Frontal cortex (tissue), 3 donors: ENCODE measurements at regions not wholly inside any gene's neighbourhood (a gene's known extent, or its start where the extent isn't known, plus 50 kb on each side); places are given as distances from the start of the nearest gene placed in this dataset.
"Not testable (repeated sequence)": the region's sequence is repeated elsewhere in the genome, so short reads cannot be mapped to it uniquely, and the experiment has no call there.

Experiments
- DNase-seq, 2 donors: peaks; one replicate each; pipeline ENCODE4 v3.0.0; 2012; ENCODE audit warnings: low spot score in 2 of 2
- FAIRE-seq: peaks from 2 replicates; lab custom pipeline; 2012; peaks lifted over from hg19 to GRCh38; lab: Jason Lieb, UNC
- donor health status: control.
- donor health status: control.
- donor health status: control.

GRCh38 chr12:91723191-91723590, 422.5 kb downstream of the BTG1 start:
- DNase-seq (no peak), FAIRE-seq (no peak)

- FAIRE-seq (no peak), DNase-seq (no peak)
Measured at GRCh38 chr12:91722072-91722471, 423.6 kb downstream of the BTG1 start.

- FAIRE-seq (no peak), DNase-seq (no peak)
Measured at GRCh38 chr12:91721023-91721422, 424.6 kb downstream of the BTG1 start.

GRCh38 chr12:91718326-91718725, 427.3 kb downstream of the BTG1 start:
- no peak for DNase-seq
- FAIRE-seq, result no peak

- DNase-seq (no peak), FAIRE-seq (no peak)
Measured at GRCh38 chr12:91717804-91718203, 427.8 kb downstream of the BTG1 start.

- not testable (repeated sequence) for FAIRE-seq
Measured at GRCh38 chr12:91711925-91712324, 433.7 kb downstream of the BTG1 start.

GRCh38 chr12:91706466-91706865, 439.2 kb downstream of the BTG1 start:
- FAIRE-seq, result no peak
- DNase-seq, result no peak

More at GRCh38 chr12:91711925-91712324, 433.7 kb downstream of the BTG1 start:
- not testable (repeated sequence) for DNase-seq

- DNase-seq (no peak), FAIRE-seq (no peak)
Measured at GRCh38 chr12:91704446-91704845, 441.2 kb downstream of the BTG1 start.

- FAIRE-seq (no peak), DNase-seq (no peak)
Measured at GRCh38 chr12:91703491-91704283, 442.0 kb downstream of the BTG1 start.

GRCh38 chr12:91702843-91703425, 442.7 kb downstream of the BTG1 start:
- DNase-seq, result no peak
- FAIRE-seq, result no peak

GRCh38 chr12:91695964-91696363, 449.7 kb downstream of the BTG1 start:
- DNase-seq (no peak), FAIRE-seq (no peak)

- not testable (repeated sequence) for FAIRE-seq
Measured at GRCh38 chr12:91695406-91695805, 450.2 kb downstream of the BTG1 start.

GRCh38 chr12:91690531-91690930, 455.1 kb downstream of the BTG1 start:
- no peak for FAIRE-seq

More at GRCh38 chr12:91695406-91695805, 450.2 kb downstream of the BTG1 start:
- DNase-seq, result not testable (repeated sequence)

GRCh38 chr12:91687052-91688017, 458.3 kb downstream of the BTG1 start:
- FAIRE-seq (no peak), DNase-seq (no peak)

More at GRCh38 chr12:91690531-91690930, 455.1 kb downstream of the BTG1 start:
- no peak for DNase-seq

GRCh38 chr12:91685917-91686316, 459.7 kb downstream of the BTG1 start:
- no peak for DNase-seq

GRCh38 chr12:91681751-91682150, 463.9 kb downstream of the BTG1 start:
- no peak for FAIRE-seq
- DNase-seq, result no peak

More at GRCh38 chr12:91685917-91686316, 459.7 kb downstream of the BTG1 start:
- FAIRE-seq, result no peak

- FAIRE-seq (no peak), DNase-seq (no peak)
Measured at GRCh38 chr12:91680864-91681263, 464.8 kb downstream of the BTG1 start.

- FAIRE-seq, result no peak
Measured at GRCh38 chr12:91677556-91677955, 468.1 kb downstream of the BTG1 start.

GRCh38 chr12:91675401-91675800, 470.2 kb downstream of the BTG1 start:
- FAIRE-seq, result no peak
- no peak for DNase-seq

More at GRCh38 chr12:91677556-91677955, 468.1 kb downstream of the BTG1 start:
- no peak for DNase-seq

GRCh38 chr12:91672130-91672529, 473.5 kb downstream of the BTG1 start:
- FAIRE-seq, result no peak

More at GRCh38 chr12:91672130-91672529, 473.5 kb downstream of the BTG1 start:
- DNase-seq, result no peak
